ENCODE measurements at regions not wholly inside any gene's neighbourhood (a gene's known extent, or its start where the extent isn't known, plus 50 kb on each side); places are given as distances from the start of the nearest gene placed in this dataset.

GRCh38 chr1:34606504-34606903 lies 148.3 kb upstream of the GJB5 start:
- H3K9me3 ChIP-seq (ENCODE audit: control insufficient read depth in 3 of 3, low read length in 3 of 3): no peaks in the 10 kb centered on the region
- H3K27ac ChIP-seq (ENCODE audit: low read depth, low read length): no peak overlapping the region
- H3K9ac ChIP-seq (ENCODE audit: low read depth in 1 of 3, low read length in 3 of 3): no peak overlapping the region
- H3K4me1 ChIP-seq (ENCODE audit: control insufficient read depth in 3 of 3, insufficient read depth in 3 of 3, low read length in 3 of 3): no peaks in the 10 kb centered on the region
- no peak overlapping the region for H3K4me3 ChIP-seq (ENCODE audit: low read length in 3 of 3)
- no peaks in the 10 kb centered on the region for H3K36me3 ChIP-seq (ENCODE audit: control insufficient read depth in 3 of 3, insufficient read depth in 3 of 3, low read length in 3 of 3)
- H3K27me3 ChIP-seq (ENCODE audit: control insufficient read depth in 3 of 3, insufficient read depth in 3 of 3, low read length in 3 of 3): peaks cover 3 to 37% (median 11%) of the 10 kb centered on the region in 3 donors

- Histone ChIP-seq H3K4me3 (ENCODE audit: low read length in 3 of 3) (no peak overlapping the region), H3K4me1 (ENCODE audit: control insufficient read depth in 3 of 3, insufficient read depth in 3 of 3, low read length in 3 of 3) (no peaks in the 10 kb centered on the region), H3K9ac (ENCODE audit: low read depth in 1 of 3, low read length in 3 of 3) (no peak overlapping the region), H3K9me3 (ENCODE audit: control insufficient read depth in 3 of 3, low read length in 3 of 3) (no peaks in the 10 kb centered on the region), H3K27ac (ENCODE audit: low read depth, low read length) (no peak overlapping the region), H3K27me3 (ENCODE audit: control insufficient read depth in 3 of 3, insufficient read depth in 3 of 3, low read length in 3 of 3) (peaks cover 0 to 30% (median 17%) of the 10 kb centered on the region in 3 donors), H3K36me3 (ENCODE audit: control insufficient read depth in 3 of 3, insufficient read depth in 3 of 3, low read length in 3 of 3) (no peaks in the 10 kb centered on the region)
Measured at GRCh38 chr1:34610063-34610462, 144.8 kb upstream of the GJB5 start.

GRCh38 chr1:34611571-34611970 lies 143.3 kb upstream of the GJB5 start:
- H3K4me1 ChIP-seq (ENCODE audit: control insufficient read depth in 3 of 3, insufficient read depth in 3 of 3, low read length in 3 of 3): no peaks in the 10 kb centered on the region
- no peaks in the 10 kb centered on the region for H3K36me3 ChIP-seq (ENCODE audit: control insufficient read depth in 3 of 3, insufficient read depth in 3 of 3, low read length in 3 of 3)
- peaks cover 0 to 33% (median 17%) of the 10 kb centered on the region in 3 donors for H3K27me3 ChIP-seq (ENCODE audit: control insufficient read depth in 3 of 3, insufficient read depth in 3 of 3, low read length in 3 of 3)
- no peak overlapping the region for H3K27ac ChIP-seq (ENCODE audit: low read depth, low read length)
- H3K9me3 ChIP-seq (ENCODE audit: control insufficient read depth in 3 of 3, low read length in 3 of 3): no peaks in the 10 kb centered on the region
- H3K9ac ChIP-seq (ENCODE audit: low read depth in 1 of 3, low read length in 3 of 3): no peak overlapping the region
- H3K4me3 ChIP-seq (ENCODE audit: low read length in 3 of 3): no peak overlapping the region

GRCh38 chr1:34612091-34612827 lies 142.6 kb upstream of the GJB5 start:
- no peaks in the 10 kb centered on the region for H3K36me3 ChIP-seq (ENCODE audit: control insufficient read depth in 3 of 3, insufficient read depth in 3 of 3, low read length in 3 of 3)
- H3K27ac ChIP-seq (ENCODE audit: low read depth, low read length): no peak overlapping the region
- H3K4me3 ChIP-seq (ENCODE audit: low read length in 3 of 3): no peak overlapping the region
- H3K9ac ChIP-seq (ENCODE audit: low read depth in 1 of 3, low read length in 3 of 3): no peak overlapping the region
- H3K4me1 ChIP-seq (ENCODE audit: control insufficient read depth in 3 of 3, insufficient read depth in 3 of 3, low read length in 3 of 3): no peaks in the 10 kb centered on the region
- peaks cover 5 to 33% (median 17%) of the 10 kb centered on the region in 3 donors for H3K27me3 ChIP-seq (ENCODE audit: control insufficient read depth in 3 of 3, insufficient read depth in 3 of 3, low read length in 3 of 3)
- H3K9me3 ChIP-seq (ENCODE audit: control insufficient read depth in 3 of 3, low read length in 3 of 3): no peaks in the 10 kb centered on the region

- H3K4me1 ChIP-seq (ENCODE audit: control insufficient read depth in 3 of 3, insufficient read depth in 3 of 3, low read length in 3 of 3): no peaks in the 10 kb centered on the region
- no peaks in the 10 kb centered on the region for H3K36me3 ChIP-seq (ENCODE audit: control insufficient read depth in 3 of 3, insufficient read depth in 3 of 3, low read length in 3 of 3)
- peaks cover 9 to 13% (median 12%) of the 10 kb centered on the region in 3 donors for H3K27me3 ChIP-seq (ENCODE audit: control insufficient read depth in 3 of 3, insufficient read depth in 3 of 3, low read length in 3 of 3)
- no peaks in the 10 kb centered on the region for H3K9me3 ChIP-seq (ENCODE audit: control insufficient read depth in 3 of 3, low read length in 3 of 3)
- H3K4me3 ChIP-seq (ENCODE audit: low read length in 3 of 3): no peak overlapping the region
- H3K9ac ChIP-seq (ENCODE audit: low read depth in 1 of 3, low read length in 3 of 3): no peak overlapping the region
- H3K27ac ChIP-seq (ENCODE audit: low read depth, low read length): no peak overlapping the region
Measured at GRCh38 chr1:34617321-34618118, 137.3 kb upstream of the GJB5 start.

GRCh38 chr1:34618381-34618780 lies 136.5 kb upstream of the GJB5 start:
- Histone ChIP-seq H3K36me3 (ENCODE audit: control insufficient read depth in 3 of 3, insufficient read depth in 3 of 3, low read length in 3 of 3) (no peaks in the 10 kb centered on the region), H3K4me1 (ENCODE audit: control insufficient read depth in 3 of 3, insufficient read depth in 3 of 3, low read length in 3 of 3) (no peaks in the 10 kb centered on the region), H3K4me3 (ENCODE audit: low read length in 3 of 3) (no peak overlapping the region), H3K9me3 (ENCODE audit: control insufficient read depth in 3 of 3, low read length in 3 of 3) (no peaks in the 10 kb centered on the region), H3K9ac (ENCODE audit: low read depth in 1 of 3, low read length in 3 of 3) (no peak overlapping the region), H3K27ac (ENCODE audit: low read depth, low read length) (no peak overlapping the region), H3K27me3 (ENCODE audit: control insufficient read depth in 3 of 3, insufficient read depth in 3 of 3, low read length in 3 of 3) (peaks cover 9 to 13% (median 11%) of the 10 kb centered on the region in 3 donors)

GRCh38 chr1:34619256-34619655 lies 135.6 kb upstream of the GJB5 start:
- Histone ChIP-seq H3K36me3 (ENCODE audit: control insufficient read depth in 3 of 3, insufficient read depth in 3 of 3, low read length in 3 of 3) (no peaks in the 10 kb centered on the region), H3K4me3 (ENCODE audit: low read length in 3 of 3) (no peak overlapping the region), H3K4me1 (ENCODE audit: control insufficient read depth in 3 of 3, insufficient read depth in 3 of 3, low read length in 3 of 3) (no peaks in the 10 kb centered on the region), H3K27me3 (ENCODE audit: control insufficient read depth in 3 of 3, insufficient read depth in 3 of 3, low read length in 3 of 3) (peaks cover 9 to 13% (median 11%) of the 10 kb centered on the region in 3 donors), H3K27ac (ENCODE audit: low read depth, low read length) (no peak overlapping the region), H3K9ac (ENCODE audit: low read depth in 1 of 3, low read length in 3 of 3) (no peak overlapping the region), H3K9me3 (ENCODE audit: control insufficient read depth in 3 of 3, low read length in 3 of 3) (no peaks in the 10 kb centered on the region)

GRCh38 chr1:34621916-34622315 lies 132.9 kb upstream of the GJB5 start:
- no peak overlapping the region for H3K9ac ChIP-seq (ENCODE audit: low read depth in 1 of 3, low read length in 3 of 3)
- H3K9me3 ChIP-seq (ENCODE audit: control insufficient read depth in 3 of 3, low read length in 3 of 3): no peaks in the 10 kb centered on the region
- H3K27ac ChIP-seq (ENCODE audit: low read depth, low read length): no peak overlapping the region
- peaks cover 6 to 21% (median 16%) of the 10 kb centered on the region in 3 donors for H3K27me3 ChIP-seq (ENCODE audit: control insufficient read depth in 3 of 3, insufficient read depth in 3 of 3, low read length in 3 of 3)
- H3K4me1 ChIP-seq (ENCODE audit: control insufficient read depth in 3 of 3, insufficient read depth in 3 of 3, low read length in 3 of 3): no peaks in the 10 kb centered on the region
- no peaks in the 10 kb centered on the region for H3K36me3 ChIP-seq (ENCODE audit: control insufficient read depth in 3 of 3, insufficient read depth in 3 of 3, low read length in 3 of 3)
- no peak overlapping the region for H3K4me3 ChIP-seq (ENCODE audit: low read length in 3 of 3)

GRCh38 chr1:34625521-34626015 lies 129.3 kb upstream of the GJB5 start:
- Histone ChIP-seq H3K9ac (ENCODE audit: low read depth in 1 of 3, low read length in 3 of 3) (no peak overlapping the region), H3K9me3 (ENCODE audit: control insufficient read depth in 3 of 3, low read length in 3 of 3) (no peaks in the 10 kb centered on the region), H3K27me3 (ENCODE audit: control insufficient read depth in 3 of 3, insufficient read depth in 3 of 3, low read length in 3 of 3) (peaks cover under 1 to 13% (median 5%) of the 10 kb centered on the region in 3 donors), H3K4me3 (ENCODE audit: low read length in 3 of 3) (no peak overlapping the region), H3K27ac (ENCODE audit: low read depth, low read length) (no peak overlapping the region), H3K36me3 (ENCODE audit: control insufficient read depth in 3 of 3, insufficient read depth in 3 of 3, low read length in 3 of 3) (no peaks in the 10 kb centered on the region), H3K4me1 (ENCODE audit: control insufficient read depth in 3 of 3, insufficient read depth in 3 of 3, low read length in 3 of 3) (no peaks in the 10 kb centered on the region)

All from skeletal muscle tissue (tissue), 3 donors.